Jurkat, Clone E6-1 (cell line): ENCODE measurements at regions not wholly inside any gene's neighbourhood (a gene's known extent, or its start where the extent isn't known, plus 50 kb on each side); places are given as distances from the start of the nearest gene placed in this dataset.

ENCODE experiments used
- DNase-seq: peaks from one replicate; pipeline ENCODE4 v3.0.0-alpha.2; 2011; ENCODE audit warnings: low read depth, low spot score
- H3K4me3 ChIP-seq: 2 replicates; pipeline ENCODE4 v1.5.1; 2011; ENCODE audit warnings: mild to moderate bottlenecking, low read length, control low read depth, moderate library complexity

- H3K4me3 ChIP-seq = no peak overlapping the region
- DNase-seq = no peak
Observed at GRCh38 chr4:124954046-124954445, 241.5 kb upstream of the ANKRD50 start.

GRCh38 chr4:124953486-124953885, 241.0 kb upstream of the ANKRD50 start:
- no peak overlapping the region for H3K4me3 ChIP-seq
- no peak for DNase-seq

- H3K4me3 ChIP-seq = no peak overlapping the region
- DNase-seq = no peak
Observed at GRCh38 chr4:124953061-124953460, 240.5 kb upstream of the ANKRD50 start.

- no peak overlapping the region for H3K4me3 ChIP-seq
- no peak for DNase-seq
Observed at GRCh38 chr4:124952601-124953000, 240.1 kb upstream of the ANKRD50 start.

- DNase-seq = no peak
- no peak overlapping the region for H3K4me3 ChIP-seq
Observed at GRCh38 chr4:124948976-124949597, 236.6 kb upstream of the ANKRD50 start.

GRCh38 chr4:124947622-124948265, 235.2 kb upstream of the ANKRD50 start:
- H3K4me3 ChIP-seq = no peak overlapping the region
- no peak for DNase-seq

GRCh38 chr4:124946696-124947095, 234.2 kb upstream of the ANKRD50 start:
- H3K4me3 ChIP-seq = no peak overlapping the region
- DNase-seq = no peak

- H3K4me3 ChIP-seq = peak overlapping the region; percentile 20; the same call in 1 of the 2 replicates
Observed at GRCh38 chr4:124945422-124945821, 232.9 kb upstream of the ANKRD50 start.

GRCh38 chr4:124943938-124944337, 231.4 kb upstream of the ANKRD50 start:
- no peak overlapping the region for H3K4me3 ChIP-seq
- DNase-seq = peak; percentile 17

More at GRCh38 chr4:124945422-124945821, 232.9 kb upstream of the ANKRD50 start:
- no peak for DNase-seq

GRCh38 chr4:124943145-124943889, 230.8 kb upstream of the ANKRD50 start:
- no peak overlapping the region for H3K4me3 ChIP-seq
- no peak for DNase-seq

- DNase-seq = no peak
Observed at GRCh38 chr4:124941267-124941666, 228.7 kb upstream of the ANKRD50 start.

GRCh38 chr4:124940387-124940786, 227.9 kb upstream of the ANKRD50 start:
- no peak overlapping the region for H3K4me3 ChIP-seq
- DNase-seq = no peak

More at GRCh38 chr4:124941267-124941666, 228.7 kb upstream of the ANKRD50 start:
- no peak overlapping the region for H3K4me3 ChIP-seq

- no peak overlapping the region for H3K4me3 ChIP-seq
- no peak for DNase-seq
Observed at GRCh38 chr4:124939908-124940307, 227.4 kb upstream of the ANKRD50 start.

GRCh38 chr4:124938836-124939235, 226.3 kb upstream of the ANKRD50 start:
- no peak overlapping the region for H3K4me3 ChIP-seq
- DNase-seq = no peak

- no peak for DNase-seq
- H3K4me3 ChIP-seq = no peak overlapping the region
Observed at GRCh38 chr4:124937993-124938392, 225.5 kb upstream of the ANKRD50 start.

GRCh38 chr4:124936427-124936826, 223.9 kb upstream of the ANKRD50 start:
- DNase-seq = no peak
- no peak overlapping the region for H3K4me3 ChIP-seq

- no peak overlapping the region for H3K4me3 ChIP-seq
- no peak for DNase-seq
Observed at GRCh38 chr4:124934916-124935315, 222.4 kb upstream of the ANKRD50 start.

- no peak for DNase-seq
- H3K4me3 ChIP-seq = no peak overlapping the region
Observed at GRCh38 chr4:124933521-124933920, 221.0 kb upstream of the ANKRD50 start.

GRCh38 chr4:124932447-124932846, 219.9 kb upstream of the ANKRD50 start:
- no peak for DNase-seq
- no peak overlapping the region for H3K4me3 ChIP-seq

- H3K4me3 ChIP-seq = no peak overlapping the region
- DNase-seq = no peak
Observed at GRCh38 chr4:124931050-124931449, 218.5 kb upstream of the ANKRD50 start.
